SU-DHL-6 (cell line): ENCODE measurements at regions not wholly inside any gene's neighbourhood (a gene's known extent, or its start where the extent isn't known, plus 50 kb on each side); places are given as distances from the start of the nearest gene placed in this dataset.

Experiments used
- H2AFZ ChIP-seq: fragments of 200-600 bp; sonication (generic); 2 replicates; pipeline ENCODE4 v1.6.1; 2014; ENCODE audit warnings: low read depth, mild to moderate bottlenecking, moderate library complexity, mixed read lengths, antibody characterized with exemption, low read length; ENCODE audit not compliant: severe bottlenecking
- H3F3A ChIP-seq: fragments of 200-600 bp; shearing (Covaris generic); 2 replicates; pipeline ENCODE4 v1.6.0; 2016; ENCODE audit warnings: antibody characterized with exemption, mild to moderate bottlenecking; ENCODE audit not compliant: insufficient read depth
- H3K27ac ChIP-seq: fragments of 200-600 bp; sonication (generic); 2 replicates; pipeline ENCODE4 v1.5.1; 2016; ENCODE audit warnings: low read depth, mild to moderate bottlenecking, low read length, moderate library complexity, mixed read lengths
- H3K27me3 ChIP-seq: fragments of 200-600 bp; sonication (generic), shearing (Covaris generic); 2 replicates; pipeline ENCODE4 v1.6.0; 2014; ENCODE audit warnings: mild to moderate bottlenecking, low read length
- H3K36me3 ChIP-seq: fragments of 200-600 bp; sonication (generic); 2 replicates; pipeline ENCODE4 v1.6.1; 2014; ENCODE audit warnings: mild to moderate bottlenecking, low read length, mixed read lengths
- H3K4me2 ChIP-seq: fragments of 300-600, 200-600 bp; shearing (Covaris generic), sonication (generic); 2 replicates; pipeline ENCODE4 v1.6.0; 2014; ENCODE audit warnings: low read length, low read depth, mild to moderate bottlenecking; ENCODE audit not compliant: poor library complexity, severe bottlenecking
- H3K4me3 ChIP-seq: fragments of 200-600 bp; sonication (generic); 2 replicates; pipeline ENCODE4 v1.5.1; 2014; ENCODE audit warnings: antibody characterized with exemption, low read length, mild to moderate bottlenecking, mixed read lengths; ENCODE audit not compliant: insufficient read depth, poor library complexity, severe bottlenecking
- H3K79me2 ChIP-seq: fragments of 200-600 bp; sonication (generic); 2 replicates; pipeline ENCODE4 v1.6.1; 2014; ENCODE audit warnings: mild to moderate bottlenecking, low read length, moderate library complexity; ENCODE audit not compliant: insufficient read depth
- H3K9ac ChIP-seq: fragments of 200-600 bp; sonication (generic); 2 replicates; pipeline ENCODE4 v1.7.0; 2014; ENCODE audit warnings: mild to moderate bottlenecking, low read length
- H3K9me2 ChIP-seq: fragments of 200-600 bp; sonication (generic); replicated peaks from 2 replicates; pipeline ENCODE4 v1.6.1; 2014; ENCODE audit warnings: low read length; ENCODE audit not compliant: insufficient read depth
- H3K9me3 ChIP-seq: fragments of 200-600 bp; sonication (generic); 2 replicates; pipeline ENCODE4 v1.6.1; 2014; ENCODE audit warnings: low read length, mixed read lengths; ENCODE audit not compliant: insufficient read depth
- H4K20me1 ChIP-seq: fragments of 200-600 bp; sonication (generic); 2 replicates; pipeline ENCODE4 v1.6.1; 2014; ENCODE audit warnings: low read depth, mild to moderate bottlenecking, antibody characterized with exemption, low read length, moderate library complexity, mixed read lengths
- CTCF ChIP-seq: fragments of 200-600 bp; sonication (generic); IDR thresholded peaks from one replicate; pipeline ENCODE4 v1.5.1; 2017; ENCODE audit warnings: antibody characterized with exemption, mild to moderate bottlenecking, low read length, moderate library complexity; ENCODE audit not compliant: insufficient read depth, poor library complexity, severe bottlenecking
- EZH2phosphoT487 ChIP-seq: fragments of 200-600 bp; sonication (generic), shearing (Covaris generic); conservative IDR thresholded peaks from 2 replicates; pipeline ENCODE4 v1.6.1; 2018; ENCODE audit warnings: mild to moderate bottlenecking, antibody characterized with exemption, low read length, moderate library complexity, mixed read lengths

GRCh38 chr6:119443993-119444641 is 94.6 kb upstream of the MAN1A1 start:
- Histone ChIP-seq H2AFZ (no peak overlapping the region), H3K4me3 (no peak overlapping the region), H3K9me2 (no peaks in the 10 kb centered on the region), H3K79me2 (no peaks in the 10 kb centered on the region), H3K9ac (no peak overlapping the region), H3K27ac (no peak overlapping the region), H3K27me3 (no peaks in the 10 kb centered on the region), H3F3A (no peaks in the 10 kb centered on the region), H3K4me2 (no peak overlapping the region), H3K36me3 (no peaks in the 10 kb centered on the region), H3K9me3 (no peaks in the 10 kb centered on the region), H4K20me1 (no peaks in the 10 kb centered on the region)
- no peak for TF ChIP-seq EZH2phosphoT487
- no peak for TF ChIP-seq CTCF

- H3K9me3 ChIP-seq, result no peaks in the 10 kb centered on the region
- no peak overlapping the region for H3K9ac ChIP-seq
Observed at GRCh38 chr6:119442776-119443184, 93.2 kb upstream of the MAN1A1 start.

DNA sequence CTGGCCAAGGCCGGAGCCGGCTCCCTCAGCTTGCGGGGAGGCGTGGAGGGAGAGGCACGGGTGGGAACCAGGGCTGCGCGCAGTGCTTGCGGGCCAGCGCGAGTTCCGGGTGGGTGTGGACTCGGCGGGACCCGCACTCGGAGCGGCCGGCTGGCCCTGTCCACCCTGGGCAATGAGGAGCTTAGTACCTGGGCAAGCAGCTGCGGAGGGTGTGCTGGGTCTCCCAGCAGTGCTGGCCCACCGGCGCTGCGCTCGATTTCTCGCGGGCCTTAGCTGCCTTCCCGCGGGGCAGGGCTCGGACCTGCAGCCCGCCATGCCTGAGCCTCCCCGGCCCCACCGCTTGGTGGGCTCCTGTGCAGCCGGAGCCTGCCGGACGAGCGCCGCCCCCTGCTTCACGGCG is 91.4 kb upstream of the MAN1A1 start:
- H3F3A ChIP-seq, result no peaks in the 10 kb centered on the region
- H3K4me3 ChIP-seq, result no peak overlapping the region
- TF ChIP-seq EZH2phosphoT487 (no peak), CTCF (no peak)
- H3K79me2 ChIP-seq, result no peaks in the 10 kb centered on the region
- H3K27ac ChIP-seq, result no peak overlapping the region
- no peak overlapping the region for H2AFZ ChIP-seq
- no peaks in the 10 kb centered on the region for H3K9me3 ChIP-seq
- no peaks in the 10 kb centered on the region for H3K9me2 ChIP-seq
- H3K27me3 ChIP-seq, result no peaks in the 10 kb centered on the region
- H3K36me3 ChIP-seq, result no peaks in the 10 kb centered on the region
- no peak overlapping the region for H3K9ac ChIP-seq
- H3K4me2 ChIP-seq, result no peak overlapping the region
- H4K20me1 ChIP-seq, result 0 out of 2 replicates have a peak, but pooled peaks cover 2% of the 10 kb centered on the region

More at GRCh38 chr6:119442776-119443184, 93.2 kb upstream of the MAN1A1 start:
- H3K79me2 ChIP-seq, result no peaks in the 10 kb centered on the region
- H3F3A ChIP-seq, result no peaks in the 10 kb centered on the region
- H3K36me3 ChIP-seq, result no peaks in the 10 kb centered on the region
- H3K27me3 ChIP-seq, result no peaks in the 10 kb centered on the region
- H3K27ac ChIP-seq, result no peak overlapping the region
- no peak overlapping the region for H3K4me2 ChIP-seq
- TF ChIP-seq CTCF (no peak), EZH2phosphoT487 (no peak)
- H4K20me1 ChIP-seq, result no peaks in the 10 kb centered on the region
- H3K4me3 ChIP-seq, result no peak overlapping the region
- H3K9me2 ChIP-seq, result no peaks in the 10 kb centered on the region
- no peak overlapping the region for H2AFZ ChIP-seq
